ENCODE measurements at regions not wholly inside any gene's neighbourhood (a gene's known extent, or its start where the extent isn't known, plus 50 kb on each side); places are given as distances from the start of the nearest gene placed in this dataset.

GRCh38 chr10:43801140-43801539 is 152.5 kb upstream of the ZNF32 start:
- no peak overlapping the region for H3K27ac ChIP-seq
- DNase-seq (ENCODE audit: low spot score), result no peak
- TF ChIP-seq CTCF (conservative IDR thresholded peaks at IDR 0.05; ENCODE audit: low read depth), result no peak
- POLR2A ChIA-PET (ENCODE audit: low non-redundant PET), result no interaction called here
- CTCF ChIA-PET, result interaction anchor here (0.5 to 0.6 kb wide), 3 partner anchors 177 to 598 kb away, joined by 3 to 5 read pairs (median 3); no protein-coding TSS in a partner anchor

GRCh38 chr10:43796781-43797180 is 148.1 kb upstream of the ZNF32 start:
- ChIA-PET CTCF (no interaction called here), POLR2A (ENCODE audit: low non-redundant PET) (no interaction called here)
- DNase-seq (ENCODE audit: low spot score), result no peak
- no peak for TF ChIP-seq CTCF (conservative IDR thresholded peaks at IDR 0.05; ENCODE audit: low read depth)
- no peak overlapping the region for H3K27ac ChIP-seq

- CTCF ChIA-PET, result no interaction called here
- no peak for TF ChIP-seq CTCF (conservative IDR thresholded peaks at IDR 0.05; ENCODE audit: low read depth)
- no peak for DNase-seq (ENCODE audit: low spot score)
- H3K27ac ChIP-seq, result no peak overlapping the region
- POLR2A ChIA-PET (ENCODE audit: low non-redundant PET), result no interaction called here
These were observed 147.0 kb upstream of the ZNF32 start for GRCh38 chr10:43795639-43796038.

- H3K27ac ChIP-seq, result no peak overlapping the region
- no peak for DNase-seq (ENCODE audit: low spot score)
- ChIA-PET POLR2A (ENCODE audit: low non-redundant PET) (no interaction called here), CTCF (no interaction called here)
- no peak for TF ChIP-seq CTCF (conservative IDR thresholded peaks at IDR 0.05; ENCODE audit: low read depth)
These were observed 146.4 kb upstream of the ZNF32 start for GRCh38 chr10:43795093-43795492.

GRCh38 chr10:43794181-43794815 is 145.6 kb upstream of the ZNF32 start:
- no peak overlapping the region for H3K27ac ChIP-seq
- no peak for DNase-seq (ENCODE audit: low spot score)
- POLR2A ChIA-PET (ENCODE audit: low non-redundant PET), result no interaction called here
- CTCF ChIA-PET, result interaction anchor here (0.9 kb wide), 1 partner anchor 9 kb away, joined by 4 read pairs; no protein-coding TSS in a partner anchor
- TF ChIP-seq CTCF (conservative IDR thresholded peaks at IDR 0.05; ENCODE audit: low read depth), result no peak

- no peak overlapping the region for H3K27ac ChIP-seq
- TF ChIP-seq CTCF (conservative IDR thresholded peaks at IDR 0.05; ENCODE audit: low read depth), result no peak
- ChIA-PET POLR2A (ENCODE audit: low non-redundant PET) (no interaction called here), CTCF (interaction anchor here (0.9 kb wide), 1 partner anchor 9 kb away, joined by 4 read pairs; no protein-coding TSS in a partner anchor)
- no peak for DNase-seq (ENCODE audit: low spot score)
These were observed 145.0 kb upstream of the ZNF32 start for GRCh38 chr10:43793704-43794103.
